Common myeloid progenitor, CD34-positive (primary cell): ENCODE measurements at regions not wholly inside any gene's neighbourhood (a gene's known extent, or its start where the extent isn't known, plus 50 kb on each side); places are given as distances from the start of the nearest gene placed in this dataset.

Experiments used
- CTCF ChIA-PET: fragments of 350-600 bp; sonication (Branson Sonifier 250); formaldehyde crosslinking; loops from one replicate; lab custom pipeline; 2021; ENCODE audit warnings: antibody characterized with exemption; lab: Charles Lee
- POLR2A ChIA-PET: fragments of 350-600 bp; sonication (Branson Sonifier 250); formaldehyde crosslinking; loops from one replicate; lab custom pipeline; 2021; ENCODE audit warnings: antibody characterized with exemption; lab: Charles Lee
- DNase-seq, 3 donors: peaks; one replicate each; pipeline versions ENCODE4 v3.0.0 to v3.0.0-alpha.2; 2013
- H3K27ac ChIP-seq, 2 experiments: 1 replicate in 1 of 2; 2 replicates in 1 of 2; pipeline ENCODE4 v1.7.0; 2013; ENCODE audit warnings: inconsistent platforms in 2 of 2, low read length in 2 of 2, mild to moderate bottlenecking in 2 of 2, low read depth in 1 of 2, moderate library complexity in 1 of 2; ENCODE audit not compliant: severe bottlenecking in 2 of 2, insufficient read depth in 1 of 2, poor library complexity in 1 of 2
- H3K27me3 ChIP-seq, 5 experiments: replicated peaks in 2 of 5; 1 replicate in 3 of 5; 2 replicates in 2 of 5; pipeline versions ENCODE4 v1.6.1 to v1.7.0; 2013; ENCODE audit warnings: low read length in 4 of 5, mild to moderate bottlenecking in 2 of 5, moderate library complexity in 2 of 5, inconsistent platforms in 1 of 5; ENCODE audit not compliant: insufficient read depth in 5 of 5, control insufficient read depth in 4 of 5
- H3K36me3 ChIP-seq, 4 experiments: 1 replicate in 2 of 4; 2 replicates in 2 of 4; pipeline versions ENCODE4 v1.6.1 to v1.7.0; 2013; ENCODE audit warnings: low read length in 3 of 4, control low read depth in 1 of 4, mild to moderate bottlenecking in 1 of 4; ENCODE audit not compliant: control insufficient read depth in 4 of 4, insufficient read depth in 4 of 4
- H3K4me1 ChIP-seq, 4 experiments: 1 replicate in 3 of 4; 2 replicates in 1 of 4; pipeline versions ENCODE4 v1.6.1 to v1.7.1; 2013; ENCODE audit warnings: low read length in 3 of 4, mild to moderate bottlenecking in 3 of 4, control low read depth in 1 of 4, inconsistent platforms in 1 of 4, moderate library complexity in 1 of 4; ENCODE audit not compliant: control insufficient read depth in 4 of 4, insufficient read depth in 4 of 4; ENCODE audit errors: control extremely low read depth in 1 of 4
- H3K4me3 ChIP-seq, 7 experiments: 1 replicate in 4 of 7; 2 replicates in 3 of 7; pipeline versions ENCODE4 v1.5.1 to v1.7.0; 2013; ENCODE audit warnings: mild to moderate bottlenecking in 7 of 7, low read length in 6 of 7, moderate library complexity in 6 of 7, inconsistent platforms in 2 of 7, low read depth in 2 of 7, control low read depth in 1 of 7; ENCODE audit not compliant: insufficient read depth in 4 of 7, control insufficient read depth in 1 of 7; ENCODE audit errors: extremely low read depth in 1 of 7
- H3K9me3 ChIP-seq, 5 experiments: 1 replicate in 4 of 5; 2 replicates in 1 of 5; pipeline versions ENCODE4 v1.6.1 to v1.7.1; 2013; ENCODE audit warnings: low read length in 4 of 5, mild to moderate bottlenecking in 2 of 5, inconsistent platforms in 1 of 5, low read depth in 1 of 5, moderate library complexity in 1 of 5; ENCODE audit not compliant: control insufficient read depth in 4 of 5, insufficient read depth in 2 of 5; ENCODE audit errors: control extremely low read depth in 1 of 5
- WGBS: methylation state at CpG from one replicate; pipeline ENCODE4 v1.1.5; 2013; ENCODE audit not compliant: insufficient coverage; 5-methylcytosine and 5-hydroxymethylcytosine counted together

DNA sequence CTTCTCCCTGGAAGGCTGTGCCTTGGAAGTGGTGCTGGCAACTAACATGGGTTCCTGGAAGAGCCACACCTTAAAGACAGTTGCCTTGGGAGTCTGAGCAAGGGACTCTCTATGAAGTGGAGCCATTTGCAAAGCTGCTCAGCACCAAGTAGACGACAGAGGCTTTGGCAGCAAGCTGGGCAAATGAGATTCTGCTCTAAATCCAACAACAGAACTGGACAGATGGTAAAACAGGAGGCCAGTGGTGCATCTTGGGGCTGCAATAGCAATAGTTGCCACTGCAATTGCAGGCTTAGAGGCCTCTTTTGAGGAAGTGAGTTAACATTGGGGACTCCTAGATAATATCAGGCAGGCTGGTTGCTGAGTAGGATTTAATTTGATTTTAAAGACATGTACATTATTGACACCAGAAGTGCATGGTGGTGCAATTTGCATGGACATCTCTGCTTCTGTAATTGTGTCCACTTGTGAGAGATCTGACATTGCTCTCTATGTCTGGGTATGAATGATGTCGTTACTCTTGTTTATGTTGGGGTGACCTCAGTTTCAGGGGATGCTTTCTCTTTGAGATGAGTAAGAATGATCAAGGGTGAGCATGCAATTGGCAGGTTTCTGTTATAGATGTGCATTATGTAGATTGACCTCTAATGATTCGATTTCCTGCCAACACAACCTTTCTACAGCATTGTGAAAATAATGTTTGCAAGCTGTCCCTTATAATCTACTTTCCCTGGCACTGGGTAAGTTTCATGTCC is 568.3 kb upstream of the MEX3C start:
- DNase-seq = no peak
- 72% methylated on average over 2 of the region's 3 CpGs for WGBS
- no peaks in the 10 kb centered on the region for H3K9me3 ChIP-seq
- no peaks in the 10 kb centered on the region for H3K36me3 ChIP-seq
- CTCF ChIA-PET = no interaction called here
- no peak overlapping the region for H3K4me3 ChIP-seq
- no peak overlapping the region for H3K27ac ChIP-seq
- H3K4me1 ChIP-seq = no peaks in the 10 kb centered on the region
- POLR2A ChIA-PET = no interaction called here
- H3K27me3 ChIP-seq = no peaks in the 10 kb centered on the region

DNA sequence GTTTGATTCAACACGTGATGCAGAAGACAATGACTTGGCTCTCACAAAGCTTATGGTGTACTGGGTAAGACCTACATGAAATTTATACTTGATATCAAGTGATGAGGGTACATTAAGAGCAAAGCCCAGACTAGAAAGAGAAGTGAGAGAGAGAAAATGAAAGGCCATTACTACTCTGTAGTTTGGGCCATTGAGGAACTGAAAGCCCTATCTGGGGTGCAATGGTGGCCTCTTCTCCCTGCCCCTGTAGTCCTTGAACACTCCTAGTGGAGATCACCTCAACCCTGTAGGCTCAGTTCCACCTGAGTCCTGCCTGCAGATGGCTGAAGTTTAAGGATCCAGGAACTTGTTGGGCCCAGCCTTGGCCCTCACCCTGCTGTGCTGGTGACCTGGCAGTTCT is 569.8 kb upstream of the MEX3C start:
- DNase-seq = no peak
- WGBS = 75% methylated on average over 1 of the region's 1 CpG
- no peak overlapping the region for H3K4me3 ChIP-seq
- H3K27me3 ChIP-seq = no peaks in the 10 kb centered on the region
- no peaks in the 10 kb centered on the region for H3K36me3 ChIP-seq
- no peaks in the 10 kb centered on the region for H3K4me1 ChIP-seq
- H3K27ac ChIP-seq = no peak overlapping the region
- CTCF ChIA-PET = no interaction called here
- H3K9me3 ChIP-seq = no peaks in the 10 kb centered on the region
- POLR2A ChIA-PET = no interaction called here

GRCh38 chr18:51778115-51778514 is 561.9 kb upstream of the DCC start:
- Histone ChIP-seq H3K4me3 (no peak overlapping the region), H3K27ac (no peak overlapping the region), H3K4me1 (no peaks in the 10 kb centered on the region), H3K36me3 (no peaks in the 10 kb centered on the region), H3K27me3 (no peaks in the 10 kb centered on the region), H3K9me3 (no peaks in the 10 kb centered on the region)
- ChIA-PET CTCF (interaction anchor here (0.9 to 1.7 kb wide), 2 partner anchors 11 to 31 kb away, joined by 3 to 6 read pairs; no protein-coding TSS in a partner anchor), POLR2A (no interaction called here)
- no peak for DNase-seq
- WGBS = 95% methylated on average over 3 of the region's 4 CpGs

DNA sequence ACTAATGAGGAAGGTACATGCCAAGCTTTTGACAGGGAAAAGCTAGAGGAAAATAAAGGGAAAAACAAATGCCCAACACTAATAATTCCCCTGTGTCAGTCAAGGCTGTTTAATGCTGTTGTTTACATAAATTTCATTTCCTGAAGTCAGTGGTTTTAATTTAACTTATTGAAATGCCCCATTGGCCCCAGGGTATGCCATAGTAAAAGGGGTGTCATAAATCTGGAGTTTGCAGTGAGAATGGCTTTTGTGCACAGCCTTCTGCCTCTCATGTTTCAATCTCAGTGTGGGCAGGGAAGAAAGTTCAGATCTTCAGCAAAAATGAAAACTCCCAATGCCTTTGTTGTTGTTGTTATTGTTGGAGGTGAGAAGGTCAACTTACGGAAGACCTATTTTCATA is 550.1 kb upstream of the DCC start:
- POLR2A ChIA-PET = no interaction called here
- Histone ChIP-seq H3K9me3 (peaks cover 0 to 1% (median 0%) of the 10 kb centered on the region in 5 experiments), H3K36me3 (no peaks in the 10 kb centered on the region), H3K27ac (no peak overlapping the region), H3K27me3 (no peaks in the 10 kb centered on the region), H3K4me1 (no peaks in the 10 kb centered on the region), H3K4me3 (no peak overlapping the region)
- no CpG with 5 or more reads among the region's 1 CpG for WGBS
- no peak for DNase-seq
- CTCF ChIA-PET = interaction anchor here (2.1 kb wide), 1 partner anchor 11 kb away, joined by 6 read pairs; no protein-coding TSS in a partner anchor

GRCh38 chr18:51801514-51801913 is 538.5 kb upstream of the DCC start:
- Histone ChIP-seq H3K27ac (no peak overlapping the region), H3K36me3 (no peaks in the 10 kb centered on the region), H3K9me3 (no peaks in the 10 kb centered on the region), H3K27me3 (no peaks in the 10 kb centered on the region), H3K4me3 (no peak overlapping the region), H3K4me1 (no peaks in the 10 kb centered on the region)
- no peak for DNase-seq
- ChIA-PET CTCF (interaction anchor here (0.6 kb wide), 1 partner anchor 270 kb away, joined by 3 read pairs; no protein-coding TSS in a partner anchor), POLR2A (no interaction called here)
- no CpG with 5 or more reads among the region's 1 CpG for WGBS

- CTCF ChIA-PET = no interaction called here
Observed at GRCh38 chr18:51802569-51803428, 537.2 kb upstream of the DCC start.

DNA sequence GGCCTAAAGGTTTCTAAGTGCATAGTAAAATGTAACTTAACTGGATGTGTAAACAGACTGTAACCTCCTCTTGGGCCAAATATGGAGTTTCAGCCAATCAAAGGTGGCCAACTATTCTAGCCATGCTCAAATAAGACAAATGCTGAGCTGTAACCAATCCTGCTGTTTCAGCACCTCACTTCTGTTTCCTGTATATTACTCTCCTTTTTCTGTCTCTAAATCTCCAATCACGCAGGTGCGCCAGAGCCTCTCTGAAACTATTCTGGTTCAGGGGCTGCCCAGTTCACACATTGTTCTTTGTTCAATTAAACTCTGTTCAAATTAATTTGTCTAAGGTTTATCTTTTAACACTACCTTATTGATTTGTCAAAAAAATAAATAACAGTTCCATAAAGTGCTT is 532.7 kb upstream of the DCC start:
- H3K4me1 ChIP-seq = no peaks in the 10 kb centered on the region
- H3K9me3 ChIP-seq = no peaks in the 10 kb centered on the region
- no peak for DNase-seq
- no peaks in the 10 kb centered on the region for H3K27me3 ChIP-seq
- POLR2A ChIA-PET = no interaction called here
- no peak overlapping the region for H3K4me3 ChIP-seq
- H3K36me3 ChIP-seq = no peaks in the 10 kb centered on the region
- 100% methylated on average over 2 of the region's 2 CpGs for WGBS
- CTCF ChIA-PET = no interaction called here
- no peak overlapping the region for H3K27ac ChIP-seq

More at GRCh38 chr18:51802569-51803428, 537.2 kb upstream of the DCC start:
- no peak overlapping the region for H3K27ac ChIP-seq
- WGBS = 100% methylated on average over 2 of the region's 4 CpGs
- no peaks in the 10 kb centered on the region for H3K36me3 ChIP-seq
- no peaks in the 10 kb centered on the region for H3K9me3 ChIP-seq
- no peak for DNase-seq
- POLR2A ChIA-PET = no interaction called here
- no peaks in the 10 kb centered on the region for H3K4me1 ChIP-seq
- H3K4me3 ChIP-seq = no peak overlapping the region
- H3K27me3 ChIP-seq = no peaks in the 10 kb centered on the region
